ENCODE measurements at regions not wholly inside any gene's neighbourhood (a gene's known extent, or its start where the extent isn't known, plus 50 kb on each side); places are given as distances from the start of the nearest gene placed in this dataset.

DNA sequence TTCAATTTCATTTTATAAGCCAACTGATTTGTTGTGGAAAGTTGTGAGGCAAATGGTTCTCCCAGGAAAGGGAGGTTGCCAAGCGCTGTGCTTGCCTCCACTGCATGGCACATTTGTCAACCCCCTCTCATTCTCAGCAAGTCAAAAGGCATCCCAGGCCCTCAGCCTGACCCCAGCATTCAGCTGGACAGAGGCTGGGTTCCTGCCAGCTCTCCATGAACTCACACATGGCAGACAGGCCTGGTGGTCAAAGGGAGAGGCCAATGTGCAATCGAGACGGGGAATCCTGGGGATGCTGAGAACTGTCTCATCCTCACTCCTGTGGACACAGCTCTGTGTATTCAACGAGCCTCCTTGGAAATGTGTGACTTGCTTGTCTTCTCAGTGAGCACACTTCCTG, 106.0 kb upstream of the CDH4 start:
- no peak overlapping the region for H3K4me3 ChIP-seq (ENCODE audit: low read length)
- no peaks in the 10 kb centered on the region for H3K36me3 ChIP-seq (ENCODE audit: control insufficient read depth, insufficient read depth, low read length)
- no peaks in the 10 kb centered on the region for H3K27me3 ChIP-seq (ENCODE audit: control insufficient read depth, insufficient read depth, low read length)
- no peaks in the 10 kb centered on the region for H3K4me1 ChIP-seq (ENCODE audit: control insufficient read depth, insufficient read depth, low read length)
- H3K9ac ChIP-seq (ENCODE audit: low read length) = no peak overlapping the region
- no peaks in the 10 kb centered on the region for H3K9me3 ChIP-seq (ENCODE audit: control insufficient read depth, low read length)

DNA sequence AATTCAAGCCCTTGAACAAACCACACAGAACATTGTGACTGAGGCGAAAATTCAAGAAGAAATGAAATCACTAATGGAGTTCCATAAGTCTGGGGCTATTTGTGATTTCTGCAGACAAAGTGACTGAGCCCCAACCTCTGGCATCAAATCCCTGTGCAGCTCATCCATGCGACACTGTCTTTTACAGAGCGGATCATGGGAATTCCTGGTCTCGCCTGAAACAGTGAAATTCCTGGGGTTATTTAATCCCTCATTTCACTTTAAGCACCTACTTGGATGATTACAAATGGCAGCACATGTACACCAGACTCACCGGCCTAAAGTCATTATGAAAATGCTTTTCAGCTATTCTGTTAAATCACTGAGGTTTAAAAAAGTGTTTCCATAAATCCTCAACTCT, 102.4 kb upstream of the CDH4 start:
- Histone ChIP-seq H3K9me3 (ENCODE audit: control insufficient read depth, low read length) (no peaks in the 10 kb centered on the region), H3K27me3 (ENCODE audit: control insufficient read depth, insufficient read depth, low read length) (no peaks in the 10 kb centered on the region), H3K36me3 (ENCODE audit: control insufficient read depth, insufficient read depth, low read length) (no peaks in the 10 kb centered on the region), H3K9ac (ENCODE audit: low read length) (no peak overlapping the region), H3K4me3 (ENCODE audit: low read length) (no peak overlapping the region), H3K4me1 (ENCODE audit: control insufficient read depth, insufficient read depth, low read length) (no peaks in the 10 kb centered on the region)

DNA sequence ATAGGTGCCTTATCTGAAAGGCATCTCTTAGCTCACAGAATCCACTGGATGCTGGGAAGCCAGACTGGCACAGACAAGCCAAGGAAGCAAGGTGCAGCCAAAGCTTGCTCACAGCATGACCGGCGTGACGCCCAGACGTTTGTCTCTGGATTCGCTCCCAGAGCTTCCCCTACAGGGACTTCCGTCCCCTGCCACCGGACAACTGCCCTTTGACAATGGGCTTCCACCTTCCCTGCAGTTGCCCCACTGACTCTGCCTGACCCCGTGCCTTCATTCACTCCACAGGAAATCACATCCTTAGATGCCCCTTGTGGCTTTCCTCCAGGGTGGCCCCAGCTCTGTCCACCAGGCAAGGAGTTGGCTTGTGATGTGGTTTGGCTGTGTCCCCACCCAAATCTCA, 94.8 kb upstream of the CDH4 start:
- Histone ChIP-seq H3K9me3 (ENCODE audit: control insufficient read depth, low read length) (no peaks in the 10 kb centered on the region), H3K4me1 (ENCODE audit: control insufficient read depth, insufficient read depth, low read length) (no peaks in the 10 kb centered on the region), H3K27me3 (ENCODE audit: control insufficient read depth, insufficient read depth, low read length) (no peaks in the 10 kb centered on the region), H3K9ac (ENCODE audit: low read length) (no peak overlapping the region), H3K36me3 (ENCODE audit: control insufficient read depth, insufficient read depth, low read length) (no peaks in the 10 kb centered on the region), H3K4me3 (ENCODE audit: low read length) (no peak overlapping the region)

DNA sequence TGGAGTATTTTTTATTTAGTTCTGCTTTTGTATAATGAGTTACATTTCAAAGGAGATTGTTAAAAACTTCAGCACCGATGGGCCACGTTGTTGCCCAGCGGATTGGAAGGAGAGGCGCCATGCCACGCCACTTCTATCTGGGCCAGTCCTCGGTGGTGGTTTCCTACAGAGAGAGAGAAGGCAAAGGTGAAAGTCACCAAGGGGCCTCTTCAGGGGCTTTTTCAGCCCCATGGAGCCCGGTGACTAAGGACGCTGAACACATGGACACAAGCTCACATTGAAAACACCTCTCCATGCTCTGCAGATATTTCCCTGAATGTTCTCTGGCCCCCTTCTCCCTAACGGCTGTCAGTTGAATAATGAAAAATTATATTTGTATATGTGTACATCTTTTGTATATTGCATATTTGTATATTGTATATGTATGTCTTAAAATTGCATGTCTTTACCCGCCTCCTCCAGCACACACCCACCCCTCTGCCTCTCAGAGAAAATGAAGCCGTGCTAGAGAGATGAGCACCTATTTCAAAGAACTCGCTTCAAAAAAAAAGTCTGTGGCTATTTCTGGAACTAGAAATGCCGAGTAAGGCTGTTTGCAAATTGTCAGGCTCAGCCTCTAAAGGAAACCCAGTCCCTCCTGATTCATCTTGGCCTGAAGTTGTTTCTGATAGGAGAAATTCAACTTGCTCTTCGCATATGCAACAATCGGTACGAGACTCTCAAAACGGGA, 91.9 kb upstream of the CDH4 start:
- Histone ChIP-seq H3K4me3 (ENCODE audit: low read length) (no peak overlapping the region), H3K36me3 (ENCODE audit: control insufficient read depth, insufficient read depth, low read length) (no peaks in the 10 kb centered on the region), H3K4me1 (ENCODE audit: control insufficient read depth, insufficient read depth, low read length) (no peaks in the 10 kb centered on the region), H3K9me3 (ENCODE audit: control insufficient read depth, low read length) (no peaks in the 10 kb centered on the region), H3K9ac (ENCODE audit: low read length) (no peak overlapping the region), H3K27me3 (ENCODE audit: control insufficient read depth, insufficient read depth, low read length) (no peaks in the 10 kb centered on the region)

DNA sequence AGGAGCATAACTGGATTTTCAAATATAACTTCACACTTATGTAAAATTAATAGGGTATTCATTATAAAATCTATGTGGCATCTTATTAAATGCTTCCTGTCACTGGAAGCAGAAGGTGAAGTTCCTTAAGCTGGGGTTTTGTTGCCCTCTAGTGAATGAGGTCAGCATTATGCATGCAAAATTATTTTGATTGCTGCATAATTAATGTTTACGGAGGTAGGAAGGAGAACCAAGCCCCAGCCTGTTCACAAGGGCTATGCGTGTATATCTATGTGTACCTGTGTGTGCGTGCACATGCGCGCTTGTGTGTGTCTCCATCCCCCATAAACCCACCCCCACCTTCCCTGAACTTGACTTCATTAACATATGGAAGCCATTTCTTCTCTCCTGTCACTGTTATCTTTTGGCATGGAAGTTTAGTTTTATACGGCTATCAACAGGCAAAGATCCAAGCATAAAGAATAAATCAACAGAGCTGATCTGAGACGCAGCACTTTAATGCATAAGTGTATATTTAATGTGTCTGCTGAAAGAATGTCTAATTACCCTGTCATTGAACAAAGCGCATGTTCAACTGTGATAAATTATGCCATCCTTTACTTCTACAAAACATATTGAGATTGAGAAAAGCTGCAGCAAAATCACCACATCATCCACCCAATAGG, 90.2 kb upstream of the CDH4 start:
- H3K9me3 ChIP-seq (ENCODE audit: control insufficient read depth, low read length) = no peaks in the 10 kb centered on the region

DNA sequence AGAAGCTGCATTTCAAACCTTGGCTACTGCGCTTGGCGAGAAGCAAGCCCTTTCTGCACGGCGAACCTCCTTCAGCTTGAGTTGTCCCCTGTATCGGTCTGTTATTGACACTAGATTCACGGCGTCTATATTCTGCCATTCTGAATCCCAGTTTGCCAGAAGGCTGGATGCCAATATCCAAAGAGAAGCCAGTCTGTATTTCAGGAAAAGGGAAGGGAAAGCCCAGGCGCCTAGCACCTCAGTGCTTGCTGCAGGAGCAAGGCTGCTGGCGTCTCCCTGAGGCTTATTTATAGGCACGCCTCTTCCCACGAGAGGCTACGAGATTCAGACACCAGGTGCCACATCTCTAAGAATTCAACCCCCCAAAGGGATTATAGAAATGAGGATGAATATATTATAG, 89.6 kb upstream of the CDH4 start:
- H3K4me3 ChIP-seq (ENCODE audit: low read length) = no peak overlapping the region
- no peaks in the 10 kb centered on the region for H3K27me3 ChIP-seq (ENCODE audit: control insufficient read depth, insufficient read depth, low read length)
- H3K9me3 ChIP-seq (ENCODE audit: control insufficient read depth, low read length) = no peaks in the 10 kb centered on the region
- H3K9ac ChIP-seq (ENCODE audit: low read length) = no peak overlapping the region
- no peaks in the 10 kb centered on the region for H3K4me1 ChIP-seq (ENCODE audit: control insufficient read depth, insufficient read depth, low read length)
- H3K36me3 ChIP-seq (ENCODE audit: control insufficient read depth, insufficient read depth, low read length) = no peaks in the 10 kb centered on the region

More for the DNA sequence above, 90.2 kb upstream of the CDH4 start:
- no peak overlapping the region for H3K4me3 ChIP-seq (ENCODE audit: low read length)
- no peaks in the 10 kb centered on the region for H3K36me3 ChIP-seq (ENCODE audit: control insufficient read depth, insufficient read depth, low read length)
- H3K27me3 ChIP-seq (ENCODE audit: control insufficient read depth, insufficient read depth, low read length) = no peaks in the 10 kb centered on the region
- H3K4me1 ChIP-seq (ENCODE audit: control insufficient read depth, insufficient read depth, low read length) = no peaks in the 10 kb centered on the region
- no peak overlapping the region for H3K9ac ChIP-seq (ENCODE audit: low read length)

DNA sequence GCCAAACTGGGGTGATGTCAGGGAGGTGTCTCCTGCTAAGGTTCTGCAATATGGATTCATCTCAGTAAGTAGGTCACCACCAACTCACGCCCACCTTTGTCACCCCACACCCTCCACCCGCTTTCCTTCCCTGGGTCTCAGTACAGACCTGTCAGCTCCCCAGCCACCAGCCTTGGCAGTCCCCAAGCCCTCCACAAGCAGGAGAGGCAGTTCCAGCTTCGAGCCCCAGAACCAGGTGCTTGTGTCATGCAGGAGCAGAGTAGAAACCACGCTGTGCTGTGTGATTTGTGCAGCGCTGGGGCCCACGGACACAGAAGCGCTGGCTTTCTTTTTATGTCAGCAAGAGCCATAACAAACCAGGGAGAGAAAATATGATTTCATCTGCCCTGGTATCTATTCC, 89.0 kb upstream of the CDH4 start:
- H3K27me3 ChIP-seq (ENCODE audit: control insufficient read depth, insufficient read depth, low read length) = no peaks in the 10 kb centered on the region
- no peaks in the 10 kb centered on the region for H3K9me3 ChIP-seq (ENCODE audit: control insufficient read depth, low read length)
- no peaks in the 10 kb centered on the region for H3K4me1 ChIP-seq (ENCODE audit: control insufficient read depth, insufficient read depth, low read length)
- H3K36me3 ChIP-seq (ENCODE audit: control insufficient read depth, insufficient read depth, low read length) = no peaks in the 10 kb centered on the region
- H3K4me3 ChIP-seq (ENCODE audit: low read length) = no peak overlapping the region
- H3K9ac ChIP-seq (ENCODE audit: low read length) = no peak overlapping the region

DNA sequence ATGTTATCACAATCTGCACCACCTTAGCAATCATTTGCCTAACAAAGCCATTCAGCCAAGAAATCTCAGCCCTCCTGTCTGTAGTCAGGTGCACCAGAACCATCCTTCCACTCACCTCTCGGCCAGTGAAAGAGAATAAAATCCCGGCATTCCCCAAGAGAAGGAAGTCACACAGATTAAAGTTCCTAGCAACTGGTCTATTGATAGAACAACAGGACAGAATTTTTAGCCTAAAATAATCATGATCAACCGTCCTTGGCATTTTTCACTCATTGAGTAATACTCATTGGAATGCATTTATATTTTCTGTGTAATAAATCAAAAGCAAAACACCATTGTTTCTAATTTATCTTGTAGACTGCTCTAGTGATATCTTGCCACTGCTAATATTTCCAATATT, 85.7 kb upstream of the CDH4 start:
- Histone ChIP-seq H3K36me3 (ENCODE audit: control insufficient read depth, insufficient read depth, low read length) (no peaks in the 10 kb centered on the region), H3K9ac (ENCODE audit: low read length) (no peak overlapping the region), H3K9me3 (ENCODE audit: control insufficient read depth, low read length) (no peaks in the 10 kb centered on the region)

DNA sequence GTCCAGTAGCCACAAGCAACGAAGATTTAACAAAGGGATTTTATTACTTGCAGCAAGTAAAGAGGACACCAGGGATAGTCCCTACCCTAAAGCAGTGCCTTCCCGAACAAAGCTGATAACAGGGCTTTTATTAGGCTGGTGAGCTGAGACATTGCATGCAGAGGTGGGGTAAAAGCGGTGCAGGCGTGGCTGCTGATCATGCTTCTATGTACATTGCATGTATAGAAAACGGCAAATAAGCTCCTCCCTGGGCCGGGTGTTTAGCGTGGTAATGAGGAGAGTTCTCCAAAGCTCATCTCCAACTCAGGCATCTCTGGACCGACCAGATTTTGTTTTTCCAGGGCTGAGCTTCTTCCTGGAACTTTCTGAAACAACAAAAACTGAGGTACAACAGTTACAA, 83.5 kb upstream of the CDH4 start:
- no peaks in the 10 kb centered on the region for H3K9me3 ChIP-seq (ENCODE audit: control insufficient read depth, low read length)
- no peaks in the 10 kb centered on the region for H3K27me3 ChIP-seq (ENCODE audit: control insufficient read depth, insufficient read depth, low read length)
- H3K4me3 ChIP-seq (ENCODE audit: low read length) = no peak overlapping the region
- no peaks in the 10 kb centered on the region for H3K4me1 ChIP-seq (ENCODE audit: control insufficient read depth, insufficient read depth, low read length)
- no peaks in the 10 kb centered on the region for H3K36me3 ChIP-seq (ENCODE audit: control insufficient read depth, insufficient read depth, low read length)
- no peak overlapping the region for H3K9ac ChIP-seq (ENCODE audit: low read length)

More for the DNA sequence above, 85.7 kb upstream of the CDH4 start:
- Histone ChIP-seq H3K4me3 (ENCODE audit: low read length) (no peak overlapping the region), H3K4me1 (ENCODE audit: control insufficient read depth, insufficient read depth, low read length) (no peaks in the 10 kb centered on the region), H3K27me3 (ENCODE audit: control insufficient read depth, insufficient read depth, low read length) (no peaks in the 10 kb centered on the region)

DNA sequence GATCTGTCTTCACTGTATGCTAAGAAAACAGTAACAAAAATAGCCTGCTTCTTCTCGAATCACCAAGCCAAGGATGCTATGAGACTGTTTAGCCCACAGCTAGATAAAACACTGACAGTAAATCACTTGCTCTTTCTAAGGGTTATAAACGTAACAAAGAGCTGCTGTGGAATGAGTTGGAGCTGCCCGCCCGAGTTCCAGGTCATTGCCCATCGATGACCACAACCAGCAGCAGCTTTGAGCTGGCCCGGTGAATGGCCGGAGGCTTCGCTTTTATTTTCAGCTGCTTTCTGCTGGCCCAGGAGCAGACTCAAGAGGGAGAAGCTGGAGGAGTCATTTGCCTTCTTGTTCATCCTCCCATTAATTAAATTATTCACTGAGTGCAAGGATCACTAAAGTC, 82.2 kb upstream of the CDH4 start:
- H3K4me3 ChIP-seq (ENCODE audit: low read length) = no peak overlapping the region
- no peaks in the 10 kb centered on the region for H3K9me3 ChIP-seq (ENCODE audit: control insufficient read depth, low read length)
- H3K27me3 ChIP-seq (ENCODE audit: control insufficient read depth, insufficient read depth, low read length) = no peaks in the 10 kb centered on the region
- no peaks in the 10 kb centered on the region for H3K36me3 ChIP-seq (ENCODE audit: control insufficient read depth, insufficient read depth, low read length)
- H3K4me1 ChIP-seq (ENCODE audit: control insufficient read depth, insufficient read depth, low read length) = no peaks in the 10 kb centered on the region
- no peak overlapping the region for H3K9ac ChIP-seq (ENCODE audit: low read length)

DNA sequence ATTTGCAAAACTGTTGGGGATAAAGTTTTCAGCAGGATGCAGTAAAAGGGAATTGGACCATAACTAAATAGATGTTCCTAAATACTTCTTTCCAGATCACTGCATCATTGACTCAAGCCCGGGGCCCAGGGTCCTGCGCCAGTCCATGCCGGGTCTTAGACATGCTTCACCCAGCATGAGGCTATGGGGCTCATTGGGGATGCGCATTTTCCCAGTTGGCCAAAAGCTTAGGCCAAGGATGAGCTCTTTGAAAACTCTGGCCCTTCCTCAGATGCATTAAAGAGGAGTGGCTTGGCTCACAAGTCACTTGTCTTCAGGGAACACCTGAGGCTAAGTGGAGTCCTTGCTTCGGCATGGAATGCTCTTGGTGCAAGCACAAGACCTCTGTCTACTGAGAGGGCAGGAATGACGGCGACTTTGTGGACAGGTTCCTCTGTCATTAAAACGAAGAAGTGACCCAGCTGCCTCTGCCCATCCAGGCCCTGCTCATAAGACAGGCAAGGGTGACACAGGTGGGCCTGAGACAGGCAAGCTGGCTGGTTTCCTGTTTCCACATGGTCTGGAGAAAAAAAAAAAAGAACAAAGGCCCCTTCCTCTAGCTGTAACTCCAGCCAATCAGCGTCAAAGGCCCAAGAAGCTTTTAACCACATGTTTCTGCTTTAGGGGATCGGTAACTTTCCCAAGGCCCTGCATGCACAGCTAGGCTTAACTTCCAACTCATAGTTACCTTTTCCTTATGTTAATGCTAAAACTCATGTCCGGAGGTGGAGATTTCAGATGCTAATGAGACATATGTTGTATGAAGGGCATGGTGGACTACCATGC, 81.4 kb upstream of the CDH4 start:
- Histone ChIP-seq H3K9me3 (ENCODE audit: control insufficient read depth, low read length) (no peaks in the 10 kb centered on the region), H3K27me3 (ENCODE audit: control insufficient read depth, insufficient read depth, low read length) (no peaks in the 10 kb centered on the region), H3K9ac (ENCODE audit: low read length) (no peak overlapping the region), H3K4me1 (ENCODE audit: control insufficient read depth, insufficient read depth, low read length) (no peaks in the 10 kb centered on the region), H3K36me3 (ENCODE audit: control insufficient read depth, insufficient read depth, low read length) (no peaks in the 10 kb centered on the region), H3K4me3 (ENCODE audit: low read length) (no peak overlapping the region)

DNA sequence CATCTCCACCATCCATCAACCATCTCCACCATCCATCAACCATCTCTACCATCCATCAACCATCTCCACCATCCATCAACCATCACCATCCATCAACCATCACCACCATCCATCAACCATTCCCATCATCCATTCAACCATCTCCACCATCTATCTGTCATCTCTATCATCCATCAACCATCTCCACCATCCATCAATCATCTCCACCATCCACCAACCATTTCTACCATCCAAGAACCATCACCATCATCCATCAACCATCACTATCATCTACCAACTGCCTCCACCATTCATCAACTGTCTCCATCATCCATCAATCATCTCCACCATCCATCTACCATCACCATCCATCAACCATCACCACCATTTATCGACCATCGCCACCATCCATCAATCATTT, 78.8 kb upstream of the CDH4 start:
- no peaks in the 10 kb centered on the region for H3K36me3 ChIP-seq (ENCODE audit: control insufficient read depth, insufficient read depth, low read length)
- no peak overlapping the region for H3K9ac ChIP-seq (ENCODE audit: low read length)

More for the DNA sequence above, 78.8 kb upstream of the CDH4 start:
- Histone ChIP-seq H3K4me3 (ENCODE audit: low read length) (no peak overlapping the region), H3K9me3 (ENCODE audit: control insufficient read depth, low read length) (no peaks in the 10 kb centered on the region), H3K27me3 (ENCODE audit: control insufficient read depth, insufficient read depth, low read length) (no peaks in the 10 kb centered on the region), H3K4me1 (ENCODE audit: control insufficient read depth, insufficient read depth, low read length) (no peaks in the 10 kb centered on the region)
